OCI-LY1 (cell line): ENCODE measurements at regions not wholly inside any gene's neighbourhood (a gene's known extent, or its start where the extent isn't known, plus 50 kb on each side); places are given as distances from the start of the nearest gene placed in this dataset.

Source experiments
- CTCF ChIP-seq: fragments of 200-600 bp; sonication (generic), shearing (Covaris generic); IDR thresholded peaks from 2 replicates; pipeline ENCODE4 v1.5.1; 2017; ENCODE audit warnings: mild to moderate bottlenecking, antibody characterized with exemption, low read length, moderate library complexity, mixed read lengths
- EZH2 ChIP-seq: fragments of 200-600 bp; sonication (generic), shearing (Covaris generic); IDR thresholded peaks from 2 replicates; pipeline ENCODE4 v1.8.0; 2017; ENCODE audit warnings: borderline replicate concordance, mixed run types, mild to moderate bottlenecking, antibody characterized with exemption, low read length, moderate library complexity, mixed read lengths

- TF ChIP-seq CTCF (no peak), EZH2 (no peak)
These were observed 422.7 kb downstream of the ZSWIM6 start for GRCh38 chr5:61754792-61755191.
